CD14-positive monocyte (primary cell): ENCODE measurements at regions not wholly inside any gene's neighbourhood (a gene's known extent, or its start where the extent isn't known, plus 50 kb on each side); places are given as distances from the start of the nearest gene placed in this dataset.
"Not testable (repeated sequence)": the region's sequence is repeated elsewhere in the genome, so short reads cannot be mapped to it uniquely, and the experiment has no call there.

Experiments
- DNase-seq, 3 donors: peaks; one replicate each; pipeline ENCODE4 v3.0.0-alpha.2; 2011 to 2022
- H2AFZ ChIP-seq: 2 replicates; pipeline ENCODE4 v1.6.0; 2012; ENCODE audit warnings: mild to moderate bottlenecking, low read depth, low read length, inconsistent platforms; ENCODE audit not compliant: insufficient read depth, poor library complexity, severe bottlenecking
- H3K27ac ChIP-seq, 2 donors: 1 replicate in 1 of 2; 2 replicates in 1 of 2; pipeline ENCODE4 v1.5.1; 2012 to 2013; ENCODE audit warnings: low read length in 2 of 2, control low read depth in 1 of 2, inconsistent platforms in 1 of 2, low read depth in 1 of 2, mild to moderate bottlenecking in 1 of 2
- H3K27me3 ChIP-seq, 2 donors: one replicate each; pipeline versions ENCODE4 v1.6.0 to v1.6.1; 2011 to 2013; ENCODE audit warnings: low read length in 2 of 2; ENCODE audit not compliant: control insufficient read depth in 2 of 2, insufficient read depth in 2 of 2
- H3K36me3 ChIP-seq, 2 donors: replicated peaks in 1 of 2; 1 replicate in 1 of 2; 2 replicates in 1 of 2; pipeline versions ENCODE4 v1.5.1 to v1.6.1; 2012 to 2013; ENCODE audit warnings: low read length in 2 of 2, control low read depth in 1 of 2, inconsistent platforms in 1 of 2, mild to moderate bottlenecking in 1 of 2; ENCODE audit not compliant: insufficient read depth in 2 of 2, control insufficient read depth in 1 of 2
- H3K4me1 ChIP-seq, 2 donors: 1 replicate in 1 of 2; 2 replicates in 1 of 2; pipeline versions ENCODE4 v1.5.1 to v1.6.1; 2012 to 2013; ENCODE audit warnings: low read length in 2 of 2, control low read depth in 1 of 2, inconsistent platforms in 1 of 2, mild to moderate bottlenecking in 1 of 2, moderate library complexity in 1 of 2; ENCODE audit not compliant: insufficient read depth in 2 of 2, control insufficient read depth in 1 of 2
- H3K4me2 ChIP-seq: replicated peaks from 2 replicates; pipeline ENCODE3; 2012; ENCODE audit warnings: low read length, moderate library complexity, mild to moderate bottlenecking; ENCODE audit not compliant: poor library complexity, severe bottlenecking; ENCODE audit errors: extremely low read depth
- H3K4me3 ChIP-seq, 3 experiments: fragments of 200-600 bp in 1 of 3; sonication (generic) in 1 of 3; replicated peaks in 1 of 3; 1 replicate in 2 of 3; 2 replicates in 1 of 3; pipeline ENCODE4 v1.5.1; 2011 to 2013; ENCODE audit warnings: low read length in 3 of 3, mild to moderate bottlenecking in 3 of 3, control low read depth in 2 of 3, low read depth in 2 of 3, inconsistent platforms in 1 of 3, moderate library complexity in 1 of 3
- H3K79me2 ChIP-seq: 2 replicates; pipeline ENCODE4 v1.6.0; 2012; ENCODE audit warnings: mild to moderate bottlenecking, control low read depth, inconsistent platforms, low read length, moderate library complexity; ENCODE audit not compliant: insufficient read depth
- H3K9ac ChIP-seq: 2 replicates; pipeline ENCODE4 v1.6.0; 2017; ENCODE audit warnings: low read length, mild to moderate bottlenecking; ENCODE audit not compliant: insufficient read depth, poor library complexity, severe bottlenecking
- H3K9me3 ChIP-seq, 2 donors: replicated peaks in 1 of 2; 1 replicate in 1 of 2; 2 replicates in 1 of 2; pipeline versions ENCODE4 v1.5.1 to v1.6.1; 2012 to 2013; ENCODE audit warnings: low read length in 2 of 2, control low read depth in 1 of 2; ENCODE audit not compliant: control insufficient read depth in 1 of 2, insufficient read depth in 1 of 2
- H4K20me1 ChIP-seq: 2 replicates; pipeline ENCODE4 v1.6.0; 2012; ENCODE audit warnings: mild to moderate bottlenecking, low read length, control low read depth, moderate library complexity; ENCODE audit not compliant: insufficient read depth
- H3K27ac Mint-ChIP-seq, 7 donors: one replicate each; pipeline ENCODE4 v1.8.0; 2020; ENCODE audit warnings: mild to moderate bottlenecking in 7 of 7, mixed read lengths in 7 of 7, moderate library complexity in 6 of 7, inconsistent platforms in 2 of 7
- H3K27me3 Mint-ChIP-seq, 3 donors: one replicate each; pipeline ENCODE4 v1.8.0; 2021 to 2022; ENCODE audit warnings: low read depth in 3 of 3, mild to moderate bottlenecking in 3 of 3, mixed read lengths in 3 of 3, moderate library complexity in 3 of 3, inconsistent platforms in 1 of 3
- H3K36me3 Mint-ChIP-seq, 2 donors: one replicate each; pipeline ENCODE4 v1.8.0; 2020; ENCODE audit warnings: mixed read lengths in 2 of 2, inconsistent platforms in 1 of 2, mild to moderate bottlenecking in 1 of 2
- H3K4me1 Mint-ChIP-seq: one replicate; pipeline ENCODE4 v1.8.0; 2020; ENCODE audit warnings: mild to moderate bottlenecking, mixed read lengths
- H3K4me3 Mint-ChIP-seq, 2 donors: one replicate each; pipeline ENCODE4 v1.8.0; 2020; ENCODE audit warnings: mild to moderate bottlenecking in 2 of 2, mixed read lengths in 2 of 2, moderate library complexity in 1 of 2
- H3K9me3 Mint-ChIP-seq, 7 donors: one replicate each; pipeline ENCODE4 v1.8.0; 2020 to 2022; ENCODE audit warnings: mixed read lengths in 7 of 7, mild to moderate bottlenecking in 6 of 7, moderate library complexity in 6 of 7, inconsistent platforms in 2 of 7
- CTCF ChIP-seq: fragments of 200-600 bp; IDR thresholded peaks from one replicate; pipeline ENCODE4 v1.8.0; 2022; ENCODE audit warnings: antibody characterized with exemption, mild to moderate bottlenecking
- WGBS: methylation state at CpG from one replicate; pipeline ENCODE4 v1.1.5; 2013; ENCODE audit warnings: missing lambda C conversion rate; ENCODE audit not compliant: insufficient coverage; 5-methylcytosine and 5-hydroxymethylcytosine counted together
- intact Hi-C, 2 donors: fragments of 100-400 bp; cut with micrococcal nuclease; formaldehyde crosslinking; loops; one replicate each; pipeline versions ENCODE4 v1.15.0 to v1.15.1; 2023

GRCh38 chr16:63769211-63769610, 1352.7 kb downstream of the CDH11 start:
- no peak overlapping the region for H3K4me3 Mint-ChIP-seq
- 70% methylated on average over 2 of the region's 2 CpGs for WGBS
- DNase-seq: no peak

GRCh38 chr16:63760246-63760645, 1361.6 kb downstream of the CDH11 start:
- H3K27ac ChIP-seq, H3K9ac ChIP-seq, DNase-seq, H3K4me1 ChIP-seq, H3K27me3 Mint-ChIP-seq, H3K4me2 ChIP-seq, H3K4me3 Mint-ChIP-seq, H3K9me3 Mint-ChIP-seq, H3K9me3 ChIP-seq, H3K36me3 ChIP-seq, H3K4me3 ChIP-seq, H3K79me2 ChIP-seq, H3K27me3 ChIP-seq, H3K27ac Mint-ChIP-seq, H4K20me1 ChIP-seq, H3K36me3 Mint-ChIP-seq, H2AFZ ChIP-seq, intact Hi-C loops, H3K4me1 Mint-ChIP-seq: not testable (repeated sequence)
- WGBS: 80% methylated on average over 3 of the region's 11 CpGs

More at GRCh38 chr16:63769211-63769610, 1352.7 kb downstream of the CDH11 start:
- no peaks in the 10 kb centered on the region for H3K4me1 Mint-ChIP-seq
- TF ChIP-seq CTCF: no peak
- Histone ChIP-seq H3K27ac (no peak overlapping the region), H3K4me2 (no peak overlapping the region), H3K79me2 (no peaks in the 10 kb centered on the region), H2AFZ (no peak overlapping the region), H3K4me1 (no peaks in the 10 kb centered on the region), H3K9me3 (no peaks in the 10 kb centered on the region), H3K27me3 (no peaks in the 10 kb centered on the region), H3K9ac (no peak overlapping the region), H3K36me3 (no peaks in the 10 kb centered on the region), H3K4me3 (no peak overlapping the region), H4K20me1 (no peaks in the 10 kb centered on the region)
- intact Hi-C loops: no loop called here
- peaks cover 1 to 11% (median 2%) of the 10 kb centered on the region in 7 donors for H3K9me3 Mint-ChIP-seq
- H3K27ac Mint-ChIP-seq: no peak overlapping the region
- H3K27me3 Mint-ChIP-seq: peaks cover 0 to 1% (median 0%) of the 10 kb centered on the region in 3 donors
- H3K36me3 Mint-ChIP-seq: no peaks in the 10 kb centered on the region
